T-helper 2 cell (primary cell): ENCODE measurements at regions not wholly inside any gene's neighbourhood (a gene's known extent, or its start where the extent isn't known, plus 50 kb on each side); places are given as distances from the start of the nearest gene placed in this dataset.

Experiments
- DNase-seq, 5 experiments: peaks; one replicate each; pipeline versions ENCODE4 v3.0.0 to v3.0.0-alpha.2; 2012 to 2022

GRCh38 chr21:27129694-27130093 is 162.8 kb upstream of the ADAMTS5 start:
- no peak for DNase-seq

- no peak for DNase-seq
These were observed 162.3 kb upstream of the ADAMTS5 start for GRCh38 chr21:27129215-27129614.

- no peak for DNase-seq
These were observed 159.3 kb upstream of the ADAMTS5 start for GRCh38 chr21:27126140-27126539.

- DNase-seq = no peak
These were observed 155.8 kb upstream of the ADAMTS5 start for GRCh38 chr21:27122686-27123085.

GRCh38 chr21:27114111-27114510 is 147.2 kb upstream of the ADAMTS5 start:
- no peak for DNase-seq

- DNase-seq = no peak
These were observed 145.3 kb upstream of the ADAMTS5 start for GRCh38 chr21:27112186-27112585.

- DNase-seq = no peak
These were observed 144.1 kb upstream of the ADAMTS5 start for GRCh38 chr21:27110956-27111355.

GRCh38 chr21:27108701-27109100 is 141.8 kb upstream of the ADAMTS5 start:
- DNase-seq = no peak

- DNase-seq = no peak
These were observed 141.3 kb upstream of the ADAMTS5 start for GRCh38 chr21:27108228-27108627.

GRCh38 chr21:27104846-27105431 is 138.1 kb upstream of the ADAMTS5 start:
- DNase-seq = no peak

GRCh38 chr21:27103768-27104167 is 136.9 kb upstream of the ADAMTS5 start:
- DNase-seq = no peak

- DNase-seq = no peak
These were observed 134.6 kb upstream of the ADAMTS5 start for GRCh38 chr21:27101523-27101922.

GRCh38 chr21:27094184-27094948 is 127.5 kb upstream of the ADAMTS5 start:
- DNase-seq = no peak

GRCh38 chr21:27086630-27087029 is 119.7 kb upstream of the ADAMTS5 start:
- DNase-seq = no peak

- DNase-seq = no peak
These were observed 119.3 kb upstream of the ADAMTS5 start for GRCh38 chr21:27086186-27086585.

GRCh38 chr21:27085387-27085786 is 118.5 kb upstream of the ADAMTS5 start:
- no peak for DNase-seq

- no peak for DNase-seq
These were observed 116.3 kb upstream of the ADAMTS5 start for GRCh38 chr21:27083144-27083543.

GRCh38 chr21:27082431-27083010 is 115.6 kb upstream of the ADAMTS5 start:
- no peak for DNase-seq

- no peak for DNase-seq
These were observed 112.8 kb upstream of the ADAMTS5 start for GRCh38 chr21:27079636-27080240.

- DNase-seq = no peak
These were observed 112.0 kb upstream of the ADAMTS5 start for GRCh38 chr21:27078915-27079314.

GRCh38 chr21:27077501-27077900 is 110.6 kb upstream of the ADAMTS5 start:
- DNase-seq = no peak

GRCh38 chr21:27076025-27076424 is 109.1 kb upstream of the ADAMTS5 start:
- DNase-seq = no peak

GRCh38 chr21:27070861-27071670 is 104.2 kb upstream of the ADAMTS5 start:
- no peak for DNase-seq
